ENCODE measurements at regions not wholly inside any gene's neighbourhood (a gene's known extent, or its start where the extent isn't known, plus 50 kb on each side); places are given as distances from the start of the nearest gene placed in this dataset.

- no peak for ATAC-seq (ENCODE audit: insufficient read depth, low read depth)
- no peak overlapping the region for H2AFZ ChIP-seq (ENCODE audit: low read depth, low read length)
These were observed 138.1 kb downstream of the HERPUD2 start for GRCh38 chr7:35556515-35557471.

DNA sequence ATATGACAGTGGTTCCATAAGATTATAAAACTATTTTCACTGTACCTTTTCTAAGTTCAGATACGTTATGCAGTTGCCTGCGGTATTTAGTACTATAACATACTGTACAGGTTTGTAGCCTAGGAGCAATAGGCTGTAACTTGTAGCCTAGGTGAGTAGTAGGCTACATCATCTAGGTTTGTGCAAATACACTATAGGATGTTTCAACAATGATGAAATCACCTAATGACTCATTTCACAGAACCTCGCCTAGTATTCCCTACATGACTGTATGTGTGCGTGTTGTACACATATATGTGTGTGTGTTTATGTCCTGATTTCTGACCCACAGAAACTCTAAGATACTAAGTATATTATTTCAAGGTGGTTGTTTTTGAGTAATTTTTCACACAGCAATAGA lies 139.0 kb downstream of the HERPUD2 start:
- ATAC-seq (ENCODE audit: insufficient read depth, low read depth): no peak
- Histone ChIP-seq H2AFZ (ENCODE audit: low read depth, low read length) (no peak overlapping the region), H3K4me3 (ENCODE audit: low read depth in 1 of 2, low read length in 2 of 2) (no peak overlapping the region), H3K9ac (ENCODE audit: low read depth, low read length) (no peak overlapping the region), H3K27me3 (ENCODE audit: insufficient read depth, low read length, poor library complexity) (peaks cover 12% of the 10 kb centered on the region), H3K36me3 (ENCODE audit: insufficient read depth, low read length) (no peaks in the 10 kb centered on the region), H3K4me1 (ENCODE audit: insufficient read depth, low read length) (no peaks in the 10 kb centered on the region), H3K27ac (ENCODE audit: low read length) (no peak overlapping the region), H3K79me2 (ENCODE audit: insufficient read depth, low read length) (no peaks in the 10 kb centered on the region), H3K4me2 (ENCODE audit: insufficient read depth, low read length) (no peak overlapping the region), H3K9me3 (ENCODE audit: insufficient read depth, low read length, severe bottlenecking) (no peaks in the 10 kb centered on the region), H4K20me1 (ENCODE audit: insufficient read depth, low read length) (no peaks in the 10 kb centered on the region)
- DNase-seq: no peak
- TF ChIP-seq EZH2 (IDR thresholded peaks at IDR 0.05; ENCODE audit: borderline replicate concordance, low read depth, low read length, severe bottlenecking) (no peak), CTCF (IDR thresholded peaks at IDR 0.05; ENCODE audit: borderline replicate concordance, extremely low read depth, low read length, poor library complexity, severe bottlenecking) (no peak)

More at GRCh38 chr7:35556515-35557471, 138.1 kb downstream of the HERPUD2 start:
- Histone ChIP-seq H3K27me3 (ENCODE audit: insufficient read depth, low read length, poor library complexity) (peaks cover 12% of the 10 kb centered on the region), H3K4me1 (ENCODE audit: insufficient read depth, low read length) (no peaks in the 10 kb centered on the region), H3K4me3 (ENCODE audit: low read depth in 1 of 2, low read length in 2 of 2) (no peak overlapping the region), H4K20me1 (ENCODE audit: insufficient read depth, low read length) (no peaks in the 10 kb centered on the region), H3K9me3 (ENCODE audit: insufficient read depth, low read length, severe bottlenecking) (no peaks in the 10 kb centered on the region), H3K79me2 (ENCODE audit: insufficient read depth, low read length) (no peaks in the 10 kb centered on the region), H3K4me2 (ENCODE audit: insufficient read depth, low read length) (no peak overlapping the region), H3K36me3 (ENCODE audit: insufficient read depth, low read length) (no peaks in the 10 kb centered on the region), H3K9ac (ENCODE audit: low read depth, low read length) (no peak overlapping the region), H3K27ac (ENCODE audit: low read length) (no peak overlapping the region)
- TF ChIP-seq CTCF (IDR thresholded peaks at IDR 0.05; ENCODE audit: borderline replicate concordance, extremely low read depth, low read length, poor library complexity, severe bottlenecking): no peak
- no peak for DNase-seq

- TF ChIP-seq EZH2 (IDR thresholded peaks at IDR 0.05; ENCODE audit: borderline replicate concordance, low read depth, low read length, severe bottlenecking) (no peak), CTCF (IDR thresholded peaks at IDR 0.05; ENCODE audit: borderline replicate concordance, extremely low read depth, low read length, poor library complexity, severe bottlenecking) (no peak)
These were observed 139.5 kb downstream of the HERPUD2 start for GRCh38 chr7:35555386-35555785.

More at GRCh38 chr7:35555386-35555785, 139.5 kb downstream of the HERPUD2 start:
- Histone ChIP-seq H3K9me3 (ENCODE audit: insufficient read depth, low read length, severe bottlenecking) (no peaks in the 10 kb centered on the region), H3K79me2 (ENCODE audit: insufficient read depth, low read length) (no peaks in the 10 kb centered on the region), H3K27ac (ENCODE audit: low read length) (no peak overlapping the region), H3K9ac (ENCODE audit: low read depth, low read length) (no peak overlapping the region), H4K20me1 (ENCODE audit: insufficient read depth, low read length) (no peaks in the 10 kb centered on the region), H3K4me2 (ENCODE audit: insufficient read depth, low read length) (no peak overlapping the region), H3K4me3 (ENCODE audit: low read depth in 1 of 2, low read length in 2 of 2) (no peak overlapping the region), H3K36me3 (ENCODE audit: insufficient read depth, low read length) (no peaks in the 10 kb centered on the region), H2AFZ (ENCODE audit: low read depth, low read length) (no peak overlapping the region), H3K4me1 (ENCODE audit: insufficient read depth, low read length) (no peaks in the 10 kb centered on the region), H3K27me3 (ENCODE audit: insufficient read depth, low read length, poor library complexity) (peaks cover 12% of the 10 kb centered on the region)
- no peak for ATAC-seq (ENCODE audit: insufficient read depth, low read depth)
- DNase-seq: no peak

All from DND-41 (cell line).